HG03575 (cell line): ENCODE measurements at regions not wholly inside any gene's neighbourhood (a gene's known extent, or its start where the extent isn't known, plus 50 kb on each side); places are given as distances from the start of the nearest gene placed in this dataset.

Experiments used
- ATAC-seq: cut with Tn5 transposase; IDR thresholded peaks from one replicate; pipeline ENCODE4 v1.9.1; 2021; ENCODE audit not compliant: unreplicated experiment, insufficient number of reproducible peaks, low FRiP score; ENCODE audit errors: extremely low read depth

- ATAC-seq, result no peak
Observed at GRCh38 chr9:82263619-82264018, 275.0 kb downstream of the SPATA31D1 start.

GRCh38 chr9:82271106-82271561 is 282.6 kb downstream of the SPATA31D1 start:
- ATAC-seq, result no peak

- no peak for ATAC-seq
Observed at GRCh38 chr9:82273121-82273520, 284.5 kb downstream of the SPATA31D1 start.

GRCh38 chr9:82275258-82275927 is 286.8 kb downstream of the SPATA31D1 start:
- no peak for ATAC-seq

GRCh38 chr9:82281066-82281465 is 292.5 kb downstream of the SPATA31D1 start:
- no peak for ATAC-seq

GRCh38 chr9:82284758-82285157 is 296.2 kb downstream of the SPATA31D1 start:
- ATAC-seq, result no peak

GRCh38 chr9:82295181-82295580 is 306.6 kb downstream of the SPATA31D1 start:
- no peak for ATAC-seq

- no peak for ATAC-seq
Observed at GRCh38 chr9:82299870-82300269, 311.3 kb downstream of the SPATA31D1 start.

- no peak for ATAC-seq
Observed at GRCh38 chr9:82302968-82303655, 314.5 kb downstream of the SPATA31D1 start.

GRCh38 chr9:82308836-82309235 is 320.3 kb downstream of the SPATA31D1 start:
- no peak for ATAC-seq

- no peak for ATAC-seq
Observed at GRCh38 chr9:82313697-82314096, 325.1 kb downstream of the SPATA31D1 start.

- ATAC-seq, result no peak
Observed at GRCh38 chr9:82320566-82320965, 332.0 kb downstream of the SPATA31D1 start.

GRCh38 chr9:82325907-82326306 is 337.3 kb downstream of the SPATA31D1 start:
- no peak for ATAC-seq

- no peak for ATAC-seq
Observed at GRCh38 chr9:82327641-82328040, 339.1 kb downstream of the SPATA31D1 start.

GRCh38 chr9:82331079-82331478 is 342.5 kb downstream of the SPATA31D1 start:
- no peak for ATAC-seq

- ATAC-seq, result no peak
Observed at GRCh38 chr9:82332018-82332773, 343.6 kb downstream of the SPATA31D1 start.

GRCh38 chr9:82332774-82333152 is 344.2 kb downstream of the SPATA31D1 start:
- no peak for ATAC-seq

- ATAC-seq, result no peak
Observed at GRCh38 chr9:82333671-82334070, 345.1 kb downstream of the SPATA31D1 start.

- ATAC-seq, result no peak
Observed at GRCh38 chr9:82334286-82334685, 345.7 kb downstream of the SPATA31D1 start.

GRCh38 chr9:82337351-82337750 is 348.8 kb downstream of the SPATA31D1 start:
- no peak for ATAC-seq
